ENCODE measurements at regions not wholly inside any gene's neighbourhood (a gene's known extent, or its start where the extent isn't known, plus 50 kb on each side); places are given as distances from the start of the nearest gene placed in this dataset.

GRCh38 chr16:51635181-51635580, 484.1 kb upstream of the SALL1 start:
- no peak for TF ChIP-seq CTCF (IDR thresholded peaks at IDR 0.05; ENCODE audit: unreplicated experiment)

GRCh38 chr16:51630076-51630475, 479.0 kb upstream of the SALL1 start:
- H3K9me3 Mint-ChIP-seq (ENCODE audit: low read depth, unreplicated experiment), result peaks cover 4% of the 10 kb centered on the region
- no peaks in the 10 kb centered on the region for H3K4me1 Mint-ChIP-seq (ENCODE audit: low read depth, unreplicated experiment)
- no peak overlapping the region for H3K27ac Mint-ChIP-seq (ENCODE audit: unreplicated experiment)
- no peak overlapping the region for H3K4me3 Mint-ChIP-seq (ENCODE audit: low read depth, unreplicated experiment)
- intact Hi-C loops (cut with micrococcal nuclease; ENCODE audit: unreplicated experiment), result no loop called here
- CTCF ChIA-PET, result no interaction called here
- H3K36me3 Mint-ChIP-seq (ENCODE audit: insufficient read depth, unreplicated experiment), result no peaks in the 10 kb centered on the region
- TF ChIP-seq CTCF (IDR thresholded peaks at IDR 0.05; ENCODE audit: unreplicated experiment), result no peak
- no TSS peak for BruUV-seq (replicated peaks)
- no peak for DNase-seq
- H3K27me3 Mint-ChIP-seq (ENCODE audit: unreplicated experiment), result peaks cover 56% of the 10 kb centered on the region

More at GRCh38 chr16:51635181-51635580, 484.1 kb upstream of the SALL1 start:
- Mint-ChIP-seq H3K9me3 (ENCODE audit: low read depth, unreplicated experiment) (peaks cover 2% of the 10 kb centered on the region), H3K4me1 (ENCODE audit: low read depth, unreplicated experiment) (no peaks in the 10 kb centered on the region), H3K27ac (ENCODE audit: unreplicated experiment) (no peak overlapping the region), H3K4me3 (ENCODE audit: low read depth, unreplicated experiment) (no peak overlapping the region), H3K27me3 (ENCODE audit: unreplicated experiment) (peaks cover 74% of the 10 kb centered on the region), H3K36me3 (ENCODE audit: insufficient read depth, unreplicated experiment) (no peaks in the 10 kb centered on the region)
- CTCF ChIA-PET, result no interaction called here
- no TSS peak for BruUV-seq (replicated peaks)
- DNase-seq, result no peak
- intact Hi-C loops (cut with micrococcal nuclease; ENCODE audit: unreplicated experiment), result no loop called here

- H3K27ac Mint-ChIP-seq (ENCODE audit: unreplicated experiment), result no peak overlapping the region
- no peaks in the 10 kb centered on the region for H3K36me3 Mint-ChIP-seq (ENCODE audit: insufficient read depth, unreplicated experiment)
- CTCF ChIA-PET, result no interaction called here
- peaks cover 51% of the 10 kb centered on the region for H3K27me3 Mint-ChIP-seq (ENCODE audit: unreplicated experiment)
- intact Hi-C loops (cut with micrococcal nuclease; ENCODE audit: unreplicated experiment), result no loop called here
- BruUV-seq (replicated peaks), result no TSS peak
- peaks cover 4% of the 10 kb centered on the region for H3K9me3 Mint-ChIP-seq (ENCODE audit: low read depth, unreplicated experiment)
- DNase-seq, result no peak
- H3K4me1 Mint-ChIP-seq (ENCODE audit: low read depth, unreplicated experiment), result no peaks in the 10 kb centered on the region
- no peak for TF ChIP-seq CTCF (IDR thresholded peaks at IDR 0.05; ENCODE audit: unreplicated experiment)
- no peak overlapping the region for H3K4me3 Mint-ChIP-seq (ENCODE audit: low read depth, unreplicated experiment)
These were observed 478.5 kb upstream of the SALL1 start for GRCh38 chr16:51629576-51629975.

GRCh38 chr16:51624080-51624775, 473.2 kb upstream of the SALL1 start:
- BruUV-seq (replicated peaks), result no TSS peak
- TF ChIP-seq CTCF (IDR thresholded peaks at IDR 0.05; ENCODE audit: unreplicated experiment), result no peak
- intact Hi-C loops (cut with micrococcal nuclease; ENCODE audit: unreplicated experiment), result no loop called here
- DNase-seq, result no peak
- Mint-ChIP-seq H3K4me3 (ENCODE audit: low read depth, unreplicated experiment) (no peak overlapping the region), H3K27me3 (ENCODE audit: unreplicated experiment) (peaks cover 28% of the 10 kb centered on the region), H3K36me3 (ENCODE audit: insufficient read depth, unreplicated experiment) (no peaks in the 10 kb centered on the region), H3K4me1 (ENCODE audit: low read depth, unreplicated experiment) (no peaks in the 10 kb centered on the region), H3K27ac (ENCODE audit: unreplicated experiment) (no peak overlapping the region), H3K9me3 (ENCODE audit: low read depth, unreplicated experiment) (peaks cover 8% of the 10 kb centered on the region)
- CTCF ChIA-PET, result no interaction called here

Data from Calu3 (cell line).